ENCODE measurements at regions not wholly inside any gene's neighbourhood (a gene's known extent, or its start where the extent isn't known, plus 50 kb on each side); places are given as distances from the start of the nearest gene placed in this dataset.
"Not testable (repeated sequence)": the region's sequence is repeated elsewhere in the genome, so short reads cannot be mapped to it uniquely, and the experiment has no call there.

DNA sequence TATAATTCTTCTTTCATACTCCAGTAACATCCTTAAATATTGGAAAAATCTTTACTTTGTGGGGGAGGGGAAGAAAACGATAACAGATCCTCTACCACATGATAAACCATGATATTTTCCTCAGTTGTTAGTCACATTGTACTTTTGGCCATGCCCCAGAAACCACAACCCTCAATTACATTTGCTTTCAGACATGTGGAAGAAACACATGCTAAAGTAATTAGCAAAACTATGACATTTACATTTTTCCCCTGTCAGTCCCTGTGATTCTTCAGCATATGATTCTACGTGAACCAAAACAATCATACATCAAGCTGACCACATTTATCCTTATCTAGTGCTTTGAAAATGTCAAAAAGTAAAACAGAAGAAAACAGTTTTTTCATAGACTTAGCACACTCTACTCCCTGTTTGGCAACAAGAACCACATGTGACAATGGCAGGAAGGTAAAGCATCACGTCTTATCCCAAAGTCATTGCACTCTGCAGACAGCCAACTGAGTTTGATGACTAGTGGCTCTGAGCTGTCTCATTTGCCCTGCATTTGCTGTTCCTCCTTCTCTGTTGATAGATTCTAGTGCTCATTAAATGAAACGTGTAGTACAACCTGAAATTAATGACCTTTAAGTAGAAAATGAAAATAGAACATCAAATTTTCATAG lies 505.8 kb upstream of the MARCKS start:
- DNase-seq (ENCODE audit: low spot score), result no peak

DNA sequence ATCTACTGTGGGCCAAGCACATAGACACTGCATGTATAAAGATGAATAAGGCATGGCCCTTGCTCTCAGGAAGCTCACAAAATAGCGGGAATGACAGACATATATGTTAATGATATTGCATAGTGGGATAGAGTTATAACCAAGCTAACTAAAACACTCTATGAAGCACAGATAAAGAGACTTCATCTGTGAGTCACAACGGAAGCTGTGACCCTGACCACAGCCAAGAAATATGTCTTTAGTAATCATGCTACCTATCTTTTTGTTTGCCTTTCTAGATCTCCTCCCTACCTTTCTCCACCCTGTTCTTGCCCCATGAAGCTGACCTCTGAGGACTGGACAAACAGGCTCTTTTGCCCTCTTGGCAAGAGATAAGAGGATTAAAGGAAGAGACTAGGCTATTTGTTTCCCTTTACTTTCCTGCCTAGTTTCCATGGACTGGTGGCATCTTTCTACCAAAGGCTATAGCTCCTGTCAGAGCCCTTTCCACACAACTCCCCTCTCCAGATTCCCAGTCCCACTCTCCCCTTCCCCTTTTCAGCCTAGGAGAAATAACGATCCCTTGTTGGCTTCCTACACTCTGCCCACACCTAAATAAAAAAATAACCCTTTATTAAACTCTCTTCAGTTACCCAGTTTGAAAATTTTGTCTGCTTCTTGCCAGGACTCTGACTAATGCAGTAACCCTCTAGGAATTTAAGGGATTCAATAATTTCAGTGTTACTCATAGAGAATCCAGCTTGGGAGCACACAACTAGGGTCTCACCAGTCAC lies 504.9 kb upstream of the MARCKS start:
- DNase-seq (ENCODE audit: low spot score), result no peak

DNA sequence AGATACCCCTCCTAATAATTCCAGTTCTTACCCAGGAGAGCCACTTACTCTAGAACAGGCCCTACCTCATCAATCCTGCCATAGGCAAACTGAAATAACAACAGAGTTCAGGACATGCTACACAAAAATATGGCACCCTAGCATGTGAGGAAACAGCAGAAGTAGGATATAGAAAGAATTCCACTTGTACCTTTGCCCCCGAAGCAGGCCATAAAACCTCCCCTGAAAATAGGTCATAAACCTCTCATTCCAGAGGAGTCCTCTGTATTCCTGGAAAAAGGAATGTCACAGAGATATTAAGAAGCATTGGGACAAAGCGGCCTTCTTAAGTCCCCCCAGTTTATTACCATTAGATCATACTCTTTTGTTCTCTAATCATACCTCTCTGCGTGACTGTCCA lies 504.3 kb upstream of the MARCKS start:
- DNase-seq (ENCODE audit: low spot score), result no peak

DNA sequence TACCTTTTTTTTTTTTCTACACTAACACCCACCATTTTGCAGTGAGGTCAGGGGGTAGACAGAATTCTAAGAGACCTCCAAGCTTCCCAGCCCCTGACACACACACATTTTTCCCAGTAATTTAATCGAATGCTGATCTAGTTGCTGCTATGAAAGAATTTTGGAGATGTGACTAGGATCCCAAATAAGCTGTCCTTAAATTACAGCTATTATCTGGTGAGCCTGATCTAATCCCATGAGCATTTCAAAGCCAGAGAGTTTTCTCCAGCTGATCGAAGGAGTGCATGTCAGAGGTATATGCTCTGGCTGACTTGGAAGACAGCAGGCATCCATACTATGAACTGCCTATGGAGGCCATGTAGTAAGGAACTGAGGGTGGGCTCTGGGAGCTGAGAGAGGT lies 503.8 kb upstream of the MARCKS start:
- DNase-seq (ENCODE audit: low spot score), result no peak

DNA sequence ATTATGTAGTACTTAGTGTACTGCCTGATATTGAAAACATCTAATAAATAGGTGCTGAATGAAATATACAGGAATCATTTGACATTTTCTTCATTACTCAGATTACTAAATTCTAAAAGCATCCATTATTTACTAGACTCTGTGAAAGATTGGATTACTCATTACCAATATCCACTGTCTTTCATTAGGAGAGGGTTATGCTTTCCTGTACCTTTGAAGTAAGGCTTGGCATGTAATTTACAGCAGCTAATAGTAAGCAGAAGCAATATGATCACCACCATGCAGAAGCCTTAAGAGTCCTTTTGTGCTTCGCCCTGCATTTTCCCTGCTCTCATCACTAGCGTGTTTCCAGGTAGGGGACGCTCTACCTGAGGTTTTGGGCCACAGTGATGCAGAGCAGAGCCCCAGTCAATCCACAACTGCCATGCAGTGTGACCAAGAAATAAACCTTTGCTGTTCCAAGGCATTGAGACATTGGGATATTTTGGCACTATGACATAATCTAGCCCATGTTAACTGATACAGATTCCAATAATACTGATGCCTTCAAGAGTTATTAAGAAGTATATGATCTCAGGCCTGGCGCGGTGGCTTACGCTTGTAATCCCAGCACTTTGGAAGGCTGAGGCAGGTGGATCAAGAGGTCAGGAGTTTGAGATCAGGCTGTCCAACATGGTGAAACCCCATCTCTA lies 502.8 kb upstream of the MARCKS start:
- DNase-seq (ENCODE audit: low spot score), result no peak

GRCh38 chr6:113356139-113356538 lies 501.0 kb upstream of the MARCKS start:
- DNase-seq (ENCODE audit: low spot score), result no peak

- no peak for DNase-seq (ENCODE audit: low spot score)
Observed at GRCh38 chr6:113357041-113357440, 500.1 kb upstream of the MARCKS start.

GRCh38 chr6:113358063-113358583 lies 499.0 kb upstream of the MARCKS start:
- DNase-seq (ENCODE audit: low spot score), result no peak

GRCh38 chr6:113359155-113360140 lies 497.7 kb upstream of the MARCKS start:
- no peak for DNase-seq (ENCODE audit: low spot score)

- DNase-seq (ENCODE audit: low spot score), result no peak
Observed at GRCh38 chr6:113361014-113361645, 496.0 kb upstream of the MARCKS start.

- DNase-seq (ENCODE audit: low spot score), result no peak
Observed at GRCh38 chr6:113362301-113363047, 494.7 kb upstream of the MARCKS start.

- DNase-seq (ENCODE audit: low spot score), result no peak
Observed at GRCh38 chr6:113363048-113363798, 493.9 kb upstream of the MARCKS start.

GRCh38 chr6:113363866-113364265 lies 493.3 kb upstream of the MARCKS start:
- DNase-seq (ENCODE audit: low spot score), result no peak

GRCh38 chr6:113364766-113365165 lies 492.4 kb upstream of the MARCKS start:
- no peak for DNase-seq (ENCODE audit: low spot score)

DNA sequence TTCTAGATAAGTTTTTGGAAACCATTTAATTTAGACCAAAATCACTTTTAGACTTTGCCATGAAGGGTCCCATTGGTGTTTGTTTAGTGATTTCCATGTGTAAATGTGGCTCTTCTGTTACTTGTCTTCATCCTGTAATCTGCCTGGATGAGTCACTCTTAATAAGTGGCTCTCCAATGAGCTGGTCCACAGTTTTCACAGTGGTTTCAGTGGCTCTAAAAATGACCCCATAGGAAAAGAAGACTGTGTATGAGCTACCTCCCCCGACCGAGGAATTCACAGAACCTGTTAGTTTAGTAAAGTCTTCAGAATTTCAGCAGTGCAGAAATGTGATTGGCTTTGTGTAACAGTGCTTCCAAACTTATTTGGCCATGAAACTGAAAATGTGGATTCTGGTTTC lies 492.0 kb upstream of the MARCKS start:
- no peak for DNase-seq (ENCODE audit: low spot score)

GRCh38 chr6:113366505-113366904 lies 490.6 kb upstream of the MARCKS start:
- DNase-seq (ENCODE audit: low spot score), result no peak

DNA sequence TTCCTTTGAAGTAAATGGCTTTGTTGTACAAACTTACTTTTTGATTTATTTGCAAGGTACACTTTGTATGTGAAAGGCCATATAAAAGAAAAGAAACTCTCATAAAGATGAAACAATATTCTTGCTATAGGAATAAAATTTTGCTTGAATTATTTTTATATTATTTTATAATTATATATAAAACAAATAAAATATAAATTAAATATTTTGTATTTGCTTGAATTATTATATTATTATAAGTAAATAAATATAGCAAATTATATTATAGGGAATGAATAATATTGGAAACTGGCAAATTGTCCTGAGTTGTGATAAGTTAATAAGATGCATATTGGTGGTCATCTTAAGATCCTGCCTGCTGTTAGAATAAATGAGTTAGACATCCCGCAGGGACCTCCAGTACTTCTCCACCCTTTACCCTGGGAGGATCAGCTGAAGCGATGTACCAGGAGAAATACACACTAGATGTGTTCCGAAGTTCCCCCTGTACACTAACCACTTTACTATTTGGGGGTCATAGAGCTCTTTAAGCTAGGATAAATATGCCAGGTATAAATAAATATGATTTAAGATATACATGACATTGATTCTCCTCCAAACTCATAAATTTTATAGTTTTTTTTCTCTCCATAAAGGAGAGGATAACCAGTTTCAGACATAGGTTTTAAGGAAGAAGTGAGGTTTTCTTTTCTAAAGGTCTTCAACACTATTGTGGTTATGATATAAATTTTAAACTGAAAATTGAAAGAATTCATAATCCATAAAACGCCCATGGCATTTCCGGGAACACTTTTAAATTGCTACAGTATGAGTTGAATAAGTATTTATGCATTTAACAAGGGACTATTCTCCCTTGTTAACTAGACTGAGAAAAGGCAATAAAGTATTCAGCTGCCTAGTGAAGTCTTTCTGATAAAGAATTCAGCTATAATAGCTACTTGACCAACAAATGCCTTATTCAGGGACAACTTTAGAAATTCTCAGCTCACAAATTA lies 486.3 kb upstream of the MARCKS start:
- no peak for DNase-seq (ENCODE audit: low spot score)

DNA sequence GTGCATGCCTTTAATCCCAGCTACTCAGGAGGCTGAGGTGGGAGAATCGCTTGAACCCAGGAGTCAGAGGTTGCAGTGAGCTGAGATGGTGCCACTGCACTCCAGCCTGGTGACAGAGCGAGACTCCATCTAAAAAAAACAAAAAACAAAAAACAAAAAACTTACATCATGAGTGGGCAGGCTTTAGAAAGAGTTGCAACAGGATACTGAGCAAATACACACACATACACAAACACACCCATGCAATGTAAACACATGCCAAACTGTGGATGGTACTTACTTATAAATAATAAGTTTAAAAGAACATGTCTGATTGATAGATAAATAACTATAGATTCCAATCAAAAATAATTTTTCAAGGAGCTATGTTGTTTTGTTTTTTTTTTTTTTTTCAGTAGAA lies 481.7 kb upstream of the MARCKS start:
- not testable (repeated sequence) for DNase-seq (ENCODE audit: low spot score)
